SKM-1 treated with dmso at 0.1 percent for 144 hours (cell line): ENCODE measurements at regions not wholly inside any gene's neighbourhood (a gene's known extent, or its start where the extent isn't known, plus 50 kb on each side); places are given as distances from the start of the nearest gene placed in this dataset.

ENCODE experiments used
- DNase-seq: peaks from one replicate; lab custom pipeline; 2025; ENCODE audit not compliant: unreplicated experiment; lab: John Stamatoyannopoulos, UW

GRCh38 chr5:73375191-73375545, 73.4 kb downstream of the FOXD1 start:
- DNase-seq: no peak

GRCh38 chr5:73374520-73375190, 73.9 kb downstream of the FOXD1 start:
- no peak for DNase-seq

GRCh38 chr5:73373814-73374510, 74.6 kb downstream of the FOXD1 start:
- DNase-seq: no peak

GRCh38 chr5:73370640-73371583, 77.7 kb downstream of the FOXD1 start:
- DNase-seq: no peak

GRCh38 chr5:73370095-73370494, 78.5 kb downstream of the FOXD1 start:
- DNase-seq: no peak

GRCh38 chr5:73369278-73369677, 79.3 kb downstream of the FOXD1 start:
- no peak for DNase-seq

- no peak for DNase-seq
These were observed 80.9 kb downstream of the FOXD1 start for GRCh38 chr5:73367650-73368049.

GRCh38 chr5:73365990-73366667, 82.4 kb downstream of the FOXD1 start:
- no peak for DNase-seq

GRCh38 chr5:73365301-73365853, 83.2 kb downstream of the FOXD1 start:
- DNase-seq: no peak

- peak; percentile 31 for DNase-seq
These were observed 84.5 kb downstream of the FOXD1 start for GRCh38 chr5:73363911-73364730.

GRCh38 chr5:73359395-73359794, 89.2 kb downstream of the FOXD1 start:
- no peak for DNase-seq

GRCh38 chr5:73358366-73358765, 90.2 kb downstream of the FOXD1 start:
- no peak for DNase-seq

- no peak for DNase-seq
These were observed 91.0 kb downstream of the FOXD1 start for GRCh38 chr5:73357576-73357975.

GRCh38 chr5:73355108-73355507, 93.5 kb downstream of the FOXD1 start:
- no peak for DNase-seq

- no peak for DNase-seq
These were observed 94.2 kb downstream of the FOXD1 start for GRCh38 chr5:73354406-73354805.

- no peak for DNase-seq
These were observed 95.8 kb downstream of the FOXD1 start for GRCh38 chr5:73352649-73353230.

GRCh38 chr5:73352243-73352642, 96.3 kb downstream of the FOXD1 start:
- DNase-seq: no peak

- DNase-seq: no peak
These were observed 97.0 kb downstream of the FOXD1 start for GRCh38 chr5:73351593-73351992.

- DNase-seq: no peak
These were observed 101.6 kb downstream of the FOXD1 start for GRCh38 chr5:73346878-73347408.
